ENCODE measurements at regions not wholly inside any gene's neighbourhood (a gene's known extent, or its start where the extent isn't known, plus 50 kb on each side); places are given as distances from the start of the nearest gene placed in this dataset.

DNA sequence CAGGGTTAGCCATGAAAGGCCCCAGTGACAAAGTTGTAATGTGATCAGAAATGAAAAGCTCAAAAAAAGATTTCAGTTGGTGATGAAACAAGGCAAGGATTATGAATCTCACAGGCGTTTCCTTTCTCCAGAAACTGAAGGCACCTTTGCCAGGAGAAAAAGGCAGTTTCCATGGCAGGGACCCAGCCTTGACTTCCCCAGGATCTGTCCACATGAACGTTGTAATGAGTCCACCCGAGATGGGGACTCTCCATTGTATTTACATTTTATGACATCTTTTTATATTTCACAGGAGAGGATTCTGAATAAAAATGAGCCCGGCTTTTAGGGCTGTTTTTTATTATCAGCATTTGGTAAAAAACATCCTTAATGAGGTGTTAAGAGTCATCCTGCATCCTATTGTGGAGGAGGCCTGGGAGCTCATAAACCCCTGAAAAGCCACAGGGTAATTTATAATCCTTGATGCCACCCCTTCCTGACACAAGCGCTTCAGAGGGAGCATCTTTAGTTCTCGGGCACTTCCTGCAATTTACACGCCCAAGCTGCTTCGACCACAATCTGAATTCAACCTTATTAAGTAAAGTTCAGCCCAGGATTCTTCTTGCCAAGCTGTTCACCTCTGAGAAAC, 74.1 kb upstream of the SALL4 start:
- Histone ChIP-seq H3K4me1 (no peaks in the 10 kb centered on the region), H3K27ac (no peak overlapping the region), H3K36me3 (no peaks in the 10 kb centered on the region), H3K9me3 (no peaks in the 10 kb centered on the region), H3K4me3 (no peak overlapping the region), H3K27me3 (no peaks in the 10 kb centered on the region)
- intact Hi-C loops (cut with DNase I): no loop called here
- DNase-seq (ENCODE audit: extremely low spot score in 2 of 2): no peak
- TF ChIP-seq CTCF (IDR thresholded peaks at IDR 0.05): no peak

GRCh38 chr20:51873652-51874051, 71.3 kb upstream of the SALL4 start:
- intact Hi-C loops (cut with DNase I): no loop called here
- Histone ChIP-seq H3K4me3 (no peak overlapping the region), H3K27me3 (no peaks in the 10 kb centered on the region), H3K27ac (no peak overlapping the region), H3K4me1 (no peaks in the 10 kb centered on the region), H3K9me3 (no peaks in the 10 kb centered on the region), H3K36me3 (no peaks in the 10 kb centered on the region)
- TF ChIP-seq CTCF (IDR thresholded peaks at IDR 0.05): no peak
- no peak for TF ChIP-seq POLR2AphosphoS5 (IDR thresholded peaks at IDR 0.05; ENCODE audit: insufficient read depth in 1 of 2, low read depth in 1 of 2)
- TF ChIP-seq POLR2A (IDR thresholded peaks at IDR 0.05): no peak
- DNase-seq (ENCODE audit: extremely low spot score in 2 of 2): no peak

GRCh38 chr20:51871943-51872342, 69.6 kb upstream of the SALL4 start:
- H3K36me3 ChIP-seq: no peaks in the 10 kb centered on the region
- no peak overlapping the region for H3K27ac ChIP-seq
- intact Hi-C loops (cut with DNase I): no loop called here
- DNase-seq (ENCODE audit: extremely low spot score in 2 of 2): no peak
- TF ChIP-seq POLR2A (IDR thresholded peaks at IDR 0.05): no peak
- TF ChIP-seq CTCF (IDR thresholded peaks at IDR 0.05): no peak
- no peak for TF ChIP-seq POLR2AphosphoS5 (IDR thresholded peaks at IDR 0.05; ENCODE audit: insufficient read depth in 1 of 2, low read depth in 1 of 2)
- no peaks in the 10 kb centered on the region for H3K27me3 ChIP-seq
- no peak overlapping the region for H3K4me3 ChIP-seq
- H3K4me1 ChIP-seq: no peaks in the 10 kb centered on the region
- no peaks in the 10 kb centered on the region for H3K9me3 ChIP-seq

DNA sequence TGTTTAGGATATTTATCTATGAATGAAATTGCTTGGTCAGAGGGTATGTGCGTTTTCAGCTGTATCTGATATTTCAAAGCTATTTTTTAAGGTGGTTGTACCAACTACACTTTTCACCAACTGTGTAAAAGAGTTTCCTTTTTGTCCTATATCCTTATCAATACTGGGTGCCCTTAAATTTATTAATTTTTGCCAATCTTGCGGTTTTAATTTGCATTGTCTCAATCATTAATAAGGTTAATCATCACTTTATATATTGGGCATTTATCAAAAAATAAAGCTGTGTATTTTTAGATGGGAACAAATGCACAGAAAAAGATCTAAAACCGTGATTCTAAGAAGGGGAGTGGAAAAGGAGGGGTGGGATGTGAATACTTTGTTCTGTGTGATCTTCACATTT, 66.7 kb upstream of the SALL4 start:
- no peak overlapping the region for H3K4me3 ChIP-seq
- TF ChIP-seq POLR2A (IDR thresholded peaks at IDR 0.05) (no peak), POLR2AphosphoS5 (IDR thresholded peaks at IDR 0.05; ENCODE audit: insufficient read depth in 1 of 2, low read depth in 1 of 2) (no peak), CTCF (IDR thresholded peaks at IDR 0.05) (no peak)
- no peaks in the 10 kb centered on the region for H3K9me3 ChIP-seq
- H3K27ac ChIP-seq: no peak overlapping the region
- no peaks in the 10 kb centered on the region for H3K36me3 ChIP-seq
- intact Hi-C loops (cut with DNase I): no loop called here
- no peaks in the 10 kb centered on the region for H3K4me1 ChIP-seq
- DNase-seq (ENCODE audit: extremely low spot score in 2 of 2): no peak
- H3K27me3 ChIP-seq: no peaks in the 10 kb centered on the region

DNA sequence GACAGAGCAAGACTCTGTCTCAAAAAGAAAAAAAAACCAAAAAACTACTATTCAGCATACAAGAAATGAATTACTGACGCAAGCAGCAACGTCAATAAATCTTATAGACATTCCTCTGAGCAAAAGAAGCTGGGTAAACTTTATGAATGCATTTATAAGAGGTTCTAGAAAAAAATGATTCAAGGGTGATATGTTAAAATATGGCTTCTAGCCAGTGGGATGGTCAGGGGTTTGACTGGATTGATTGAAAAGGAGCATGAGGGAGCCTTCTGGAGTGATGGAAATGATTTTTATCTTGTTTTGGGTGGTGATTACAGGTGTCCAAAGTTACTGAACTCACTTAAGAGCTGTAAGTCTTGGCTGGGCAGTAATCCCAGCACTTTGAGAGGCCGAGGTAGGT, 64.9 kb upstream of the SALL4 start:
- H3K4me3 ChIP-seq: no peak overlapping the region
- no peaks in the 10 kb centered on the region for H3K9me3 ChIP-seq
- no peaks in the 10 kb centered on the region for H3K36me3 ChIP-seq
- no peak for TF ChIP-seq CTCF (IDR thresholded peaks at IDR 0.05)
- TF ChIP-seq POLR2AphosphoS5 (IDR thresholded peaks at IDR 0.05; ENCODE audit: insufficient read depth in 1 of 2, low read depth in 1 of 2): no peak
- no peak for TF ChIP-seq POLR2A (IDR thresholded peaks at IDR 0.05)
- H3K27me3 ChIP-seq: no peaks in the 10 kb centered on the region
- intact Hi-C loops (cut with DNase I): no loop called here
- no peak for DNase-seq (ENCODE audit: extremely low spot score in 2 of 2)
- H3K27ac ChIP-seq: no peak overlapping the region
- no peaks in the 10 kb centered on the region for H3K4me1 ChIP-seq
